GM21423 (cell line): ENCODE measurements at regions not wholly inside any gene's neighbourhood (a gene's known extent, or its start where the extent isn't known, plus 50 kb on each side); places are given as distances from the start of the nearest gene placed in this dataset.

Experiments used
- ATAC-seq: cut with Tn5 transposase; IDR thresholded peaks from one replicate; pipeline ENCODE4 v1.9.1; 2021; ENCODE audit warnings: mild to moderate bottlenecking, moderate library complexity; ENCODE audit not compliant: unreplicated experiment

DNA sequence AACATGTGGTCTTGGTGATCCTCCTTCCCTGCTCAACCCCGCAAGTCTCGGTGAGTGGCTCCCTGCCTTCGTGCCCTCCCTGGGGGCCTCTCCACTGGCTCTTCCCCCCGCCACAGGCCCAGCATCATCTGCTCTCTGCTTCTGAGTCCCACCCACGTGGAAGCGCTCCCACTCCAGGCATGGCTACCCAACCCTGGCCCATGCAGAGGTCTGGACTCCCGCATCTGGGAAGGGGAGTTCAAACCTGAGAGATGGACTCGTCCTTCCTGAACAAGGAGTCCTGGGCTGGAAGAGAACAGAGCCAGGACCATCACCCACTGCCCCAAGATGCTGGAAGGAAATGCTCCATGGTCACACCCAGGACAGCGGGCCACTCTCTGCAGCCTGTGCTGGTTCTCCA is 90.8 kb downstream of the DHCR7 start:
- no peak for ATAC-seq

GRCh38 chr11:71356904-71357303 is 91.3 kb downstream of the DHCR7 start:
- no peak for ATAC-seq

GRCh38 chr11:71356280-71356876 is 91.8 kb downstream of the DHCR7 start:
- ATAC-seq: no peak

DNA sequence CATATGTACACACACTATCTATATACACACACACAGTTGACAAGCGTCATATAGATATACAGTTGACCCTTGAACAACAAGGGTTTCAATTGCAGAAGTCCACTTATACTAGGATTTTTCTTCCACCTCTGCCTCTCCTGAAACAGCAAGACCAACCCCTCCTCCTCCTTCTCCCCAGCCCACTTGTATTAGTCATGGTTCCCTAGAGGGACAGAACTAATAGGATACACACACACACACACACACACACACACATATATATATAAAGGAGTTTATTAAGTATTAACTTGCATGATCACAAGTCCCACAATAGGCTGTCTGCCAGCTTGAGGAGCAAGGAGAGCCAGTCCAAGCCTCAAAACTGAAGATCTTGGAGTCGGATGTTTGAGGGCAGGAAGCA is 92.9 kb downstream of the DHCR7 start:
- ATAC-seq: no peak

DNA sequence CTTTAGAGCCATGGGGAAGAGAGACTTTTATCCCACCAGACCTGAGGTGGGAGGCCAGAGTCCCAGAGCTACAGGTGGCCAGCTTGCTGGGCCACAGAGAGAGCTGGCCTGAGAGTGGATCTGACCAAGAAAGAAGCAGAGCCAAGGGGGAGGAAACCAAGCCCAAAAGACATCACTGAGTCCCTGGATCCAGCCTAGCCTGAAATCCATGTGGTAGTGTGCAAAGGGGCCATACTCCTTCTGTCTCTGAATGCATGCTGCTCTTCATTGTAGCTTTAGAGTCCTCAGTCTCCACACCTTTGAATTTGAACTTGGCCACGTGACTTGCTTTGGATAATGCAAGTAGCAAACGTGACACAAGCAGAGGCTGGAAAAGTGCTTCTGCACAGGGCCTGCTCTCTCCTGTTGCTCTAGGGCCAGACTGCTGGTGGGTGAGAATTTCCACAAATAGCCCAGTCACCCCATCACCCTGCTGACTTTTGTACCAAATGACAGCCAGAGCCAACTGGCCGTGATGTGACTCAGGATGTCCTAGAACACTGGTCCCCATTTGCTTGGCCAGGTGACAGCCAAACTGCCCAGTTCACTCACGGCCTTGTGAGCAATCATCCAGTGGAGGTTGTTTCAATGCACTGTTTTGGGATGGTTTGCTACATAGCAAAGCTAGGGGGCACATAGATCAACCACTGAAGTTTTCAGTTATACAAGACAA is 93.6 kb downstream of the DHCR7 start:
- ATAC-seq: no peak

DNA sequence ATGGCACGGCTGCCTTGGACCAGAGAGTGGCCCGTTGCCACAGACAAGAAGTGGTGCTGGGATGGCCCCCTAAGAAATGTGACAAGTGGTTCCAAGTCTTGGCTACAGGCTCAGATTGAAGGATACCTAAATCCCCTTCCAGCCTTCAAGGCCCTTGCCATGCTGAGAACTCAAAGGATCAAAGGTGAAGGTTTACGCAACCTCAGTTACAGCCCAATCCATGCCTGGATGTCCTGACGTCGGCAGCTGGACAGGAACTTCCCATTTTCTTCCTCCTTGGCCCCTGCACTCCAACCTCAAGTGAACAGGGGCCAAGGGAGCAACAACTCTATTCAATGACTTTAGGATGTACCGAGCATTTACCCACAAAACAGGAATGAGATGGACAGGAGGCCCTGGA is 95.4 kb downstream of the DHCR7 start:
- no peak for ATAC-seq

DNA sequence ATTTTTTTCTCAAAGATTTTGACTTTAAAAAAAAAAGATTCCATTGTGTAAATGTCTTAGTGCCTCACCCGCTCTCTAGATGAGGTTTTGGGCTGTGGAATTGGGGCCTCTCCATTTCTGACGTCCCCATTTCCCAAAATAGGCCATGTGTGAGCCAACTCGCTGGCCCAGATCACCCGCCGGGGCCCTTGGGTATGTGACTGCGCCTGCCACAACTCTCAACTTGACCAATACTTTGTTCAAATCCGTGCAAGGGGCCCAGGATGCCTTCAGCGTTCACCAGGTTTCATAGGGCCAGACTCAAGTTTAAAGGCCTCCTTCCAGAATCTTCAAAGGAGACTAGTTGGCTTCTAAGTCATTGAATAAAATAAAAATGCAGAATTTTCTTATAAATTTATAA is 96.0 kb downstream of the DHCR7 start:
- ATAC-seq: no peak

DNA sequence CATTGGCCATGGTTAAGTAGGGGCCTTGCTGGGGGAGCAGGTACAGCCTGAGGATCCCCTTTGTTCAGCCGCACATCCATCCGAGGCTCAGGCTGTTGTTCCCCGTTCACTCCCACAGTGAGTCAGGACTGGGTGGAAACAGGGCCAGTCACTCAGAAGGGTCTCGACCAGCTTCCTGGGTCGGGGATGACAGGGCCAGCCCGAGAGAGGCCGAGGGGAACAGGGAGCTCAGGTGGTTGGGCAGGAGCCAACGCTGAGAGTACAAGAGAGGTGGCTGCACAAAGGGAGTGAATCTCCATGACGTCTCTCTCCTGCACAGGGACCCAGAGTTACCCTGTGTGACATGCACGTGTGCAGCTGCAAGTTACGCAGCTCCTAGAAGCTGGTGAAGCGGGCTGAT is 97.2 kb upstream of the SHANK2 start:
- ATAC-seq: no peak

DNA sequence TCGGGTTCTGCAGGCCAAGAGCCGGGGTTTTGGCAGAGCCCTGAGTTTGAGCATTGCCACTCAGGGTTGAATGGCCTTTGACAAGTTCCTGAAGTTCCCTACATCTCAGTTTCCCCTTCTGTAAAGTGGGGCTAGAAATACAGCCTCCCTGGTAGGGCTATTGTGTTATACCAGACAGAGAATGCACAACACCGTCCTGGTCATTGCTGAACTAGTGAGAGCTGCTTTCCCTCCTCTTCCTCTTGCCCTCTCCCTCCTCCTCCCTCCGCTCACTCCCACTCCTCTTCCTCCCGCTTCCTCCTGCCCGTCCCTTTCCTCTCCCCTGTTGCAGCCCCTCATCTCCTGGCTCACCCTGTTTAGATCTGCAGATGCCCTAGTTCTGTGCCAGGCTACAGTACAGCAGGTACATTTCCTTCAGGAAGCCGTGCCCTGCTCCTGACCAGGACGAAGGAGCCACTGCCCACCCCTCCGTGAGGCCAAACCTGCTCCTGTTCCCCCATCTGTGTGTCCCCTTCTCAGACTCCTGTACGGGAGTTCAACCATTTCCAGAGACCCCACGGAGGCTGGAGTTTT is 91.5 kb upstream of the SHANK2 start:
- no peak for ATAC-seq

GRCh38 chr11:71342951-71343827 is 90.8 kb upstream of the SHANK2 start:
- ATAC-seq: no peak

DNA sequence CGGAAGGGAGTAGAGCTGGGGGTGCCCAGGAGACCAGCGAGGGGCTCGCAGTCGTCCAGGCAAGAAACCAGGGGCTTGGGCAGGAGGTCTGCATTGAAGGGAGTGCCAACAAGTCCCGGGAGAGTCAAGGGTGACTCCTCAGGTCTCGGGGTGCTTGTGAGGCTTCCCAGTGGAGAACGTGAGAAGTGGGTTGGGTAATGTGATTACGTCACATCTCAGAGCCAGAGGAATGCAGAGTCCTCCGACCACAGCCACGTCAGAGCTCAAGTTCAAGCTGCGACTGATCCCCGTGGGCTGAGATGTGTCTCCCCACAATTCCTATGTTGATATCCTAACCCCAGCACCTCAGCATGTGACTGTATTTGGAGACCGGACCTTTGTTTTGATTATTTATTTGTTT is 89.7 kb upstream of the SHANK2 start:
- no peak for ATAC-seq

DNA sequence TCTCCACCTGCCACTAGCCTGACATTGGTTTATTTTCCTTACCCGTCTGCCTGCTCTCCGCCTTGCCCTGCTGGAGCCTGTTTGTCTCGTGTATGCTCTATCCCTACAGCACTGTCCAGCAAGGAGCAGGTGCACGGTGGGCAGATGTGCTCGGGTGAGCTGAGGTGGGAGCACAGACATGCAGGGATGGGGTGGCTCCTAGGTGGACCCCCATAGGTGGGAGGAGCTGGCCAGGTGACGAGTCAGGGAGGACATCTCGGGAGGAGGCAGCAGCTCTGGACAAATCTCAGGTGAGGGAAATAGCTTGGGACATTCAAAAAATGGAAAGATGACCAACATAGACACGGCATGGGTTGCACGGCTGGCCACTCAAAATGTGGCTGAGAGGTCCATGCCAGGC is 89.2 kb upstream of the SHANK2 start:
- ATAC-seq: no peak

DNA sequence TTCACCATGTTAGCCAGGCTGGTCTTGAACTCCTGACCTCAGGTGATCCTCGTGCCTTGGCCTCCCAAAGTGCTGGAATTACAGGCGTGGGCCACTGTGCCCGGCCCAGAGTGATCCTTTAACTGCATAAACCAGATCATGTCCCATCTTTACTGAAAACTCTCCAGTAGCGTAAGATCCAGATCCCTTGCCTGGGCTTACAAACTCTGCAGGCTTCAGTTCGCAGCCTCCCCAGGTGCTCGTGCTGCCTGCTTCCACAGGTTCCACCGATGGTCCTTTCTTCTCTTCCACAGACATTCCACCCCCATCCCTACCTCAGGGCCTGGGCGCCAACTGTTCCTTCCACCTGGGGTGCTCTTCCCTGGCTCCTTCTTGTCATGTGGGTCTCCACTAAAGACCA is 88.8 kb upstream of the SHANK2 start:
- ATAC-seq: no peak

GRCh38 chr11:71340086-71340606 is 87.8 kb upstream of the SHANK2 start:
- no peak for ATAC-seq

- ATAC-seq: no peak
These were observed 87.1 kb upstream of the SHANK2 start for GRCh38 chr11:71339396-71339881.

DNA sequence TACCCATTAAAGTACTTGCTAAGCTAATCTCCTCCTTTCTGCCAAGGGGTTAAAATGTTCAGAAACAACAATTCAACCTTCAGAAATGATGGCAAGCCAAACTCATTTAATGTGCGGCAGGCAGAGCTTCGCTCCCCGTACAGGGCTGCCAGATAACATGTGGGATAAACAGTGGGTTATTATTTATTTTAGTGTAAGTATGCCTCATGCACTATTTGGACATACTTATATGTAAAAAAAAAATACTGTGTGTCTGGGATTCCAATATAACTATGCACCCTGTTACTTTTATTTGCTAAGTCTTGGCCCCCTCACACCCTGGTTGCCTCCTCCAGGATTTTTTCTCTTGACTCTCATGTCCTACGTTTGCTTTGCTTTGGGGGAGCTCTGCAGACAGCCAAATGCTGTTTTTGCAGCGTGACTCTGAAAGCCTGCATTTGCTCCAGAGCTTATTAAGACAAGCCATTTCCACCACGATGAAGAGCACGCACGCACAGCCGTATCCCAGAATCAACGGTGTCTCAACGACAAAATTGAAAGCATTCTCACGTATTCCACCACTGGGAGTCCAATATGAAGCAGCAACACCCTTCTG is 86.5 kb upstream of the SHANK2 start:
- ATAC-seq: no peak

- ATAC-seq: no peak
These were observed 84.8 kb upstream of the SHANK2 start for GRCh38 chr11:71336996-71337754.

GRCh38 chr11:71336176-71336995 is 84.0 kb upstream of the SHANK2 start:
- no peak for ATAC-seq

DNA sequence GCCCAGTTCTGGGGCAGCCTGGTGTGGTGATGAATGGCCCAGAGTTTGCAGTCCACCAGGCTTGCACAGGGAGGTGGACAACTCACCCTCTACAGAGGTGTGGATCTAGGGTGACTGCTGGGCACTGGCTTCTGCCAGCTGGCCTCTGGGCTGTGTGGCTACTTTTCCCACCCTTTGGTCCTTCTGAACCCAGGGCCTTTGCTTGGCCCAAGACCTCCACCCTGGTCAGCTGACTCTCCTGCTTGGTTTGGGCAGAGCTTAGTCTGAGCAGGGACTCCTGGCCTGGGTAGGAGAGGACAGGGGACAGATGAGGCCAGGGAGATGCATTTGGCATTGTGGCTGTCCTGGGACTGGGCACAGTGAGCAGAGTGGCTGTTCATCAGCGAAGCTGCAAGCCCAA is 83.0 kb upstream of the SHANK2 start:
- no peak for ATAC-seq
